Ishikawa (cell line): ENCODE measurements at regions not wholly inside any gene's neighbourhood (a gene's known extent, or its start where the extent isn't known, plus 50 kb on each side); places are given as distances from the start of the nearest gene placed in this dataset.

Source experiments
- CEBPB ChIP-seq: IDR thresholded peaks from 2 replicates; pipeline ENCODE4 v1.6.1; 2012
- CREB1 ChIP-seq: IDR thresholded peaks from 2 replicates; pipeline ENCODE4 v1.6.1; 2012; ENCODE audit warnings: low read depth
- EGR1 ChIP-seq: IDR thresholded peaks from 2 replicates; pipeline ENCODE4 v1.6.1; 2012
- EP300 ChIP-seq: IDR thresholded peaks from 2 replicates; pipeline ENCODE4 v1.6.1; 2012; ENCODE audit warnings: borderline replicate concordance
- FOXM1 ChIP-seq: IDR thresholded peaks from 2 replicates; pipeline ENCODE4 v1.6.1; 2012; ENCODE audit warnings: low read depth, borderline replicate concordance
- NFIC ChIP-seq: IDR thresholded peaks from 2 replicates; pipeline ENCODE4 v1.6.1; 2012
- RAD21 ChIP-seq: IDR thresholded peaks from 2 replicates; pipeline ENCODE4 v1.6.1; 2012; ENCODE audit warnings: low read depth
- TAF1 ChIP-seq: IDR thresholded peaks from 2 replicates; pipeline ENCODE4 v1.6.1; 2012; ENCODE audit warnings: low read depth, mild to moderate bottlenecking
- TCF12 ChIP-seq: IDR thresholded peaks from 2 replicates; pipeline ENCODE4 v1.6.1; 2012; ENCODE audit warnings: low read depth
- TEAD4 ChIP-seq: IDR thresholded peaks from 2 replicates; pipeline ENCODE4 v1.6.1; 2012
- YY1 ChIP-seq: IDR thresholded peaks from 2 replicates; pipeline ENCODE4 v1.6.1; 2012; ENCODE audit warnings: low read depth
- ZBTB7A ChIP-seq: IDR thresholded peaks from 2 replicates; pipeline ENCODE4 v1.6.1; 2012; ENCODE audit warnings: low read depth
- TF ChIP-seq, protein P1 (sequence below): IDR thresholded peaks from 2 replicates; pipeline ENCODE4 v1.6.1; 2012; ENCODE audit warnings: low read depth, mild to moderate bottlenecking
- TF ChIP-seq, protein P2 (sequence below): IDR thresholded peaks from 2 replicates; pipeline ENCODE4 v1.6.1; 2012
- TF ChIP-seq, protein P3 (sequence below): IDR thresholded peaks from 2 replicates; pipeline ENCODE4 v1.6.1; 2012

DNA sequence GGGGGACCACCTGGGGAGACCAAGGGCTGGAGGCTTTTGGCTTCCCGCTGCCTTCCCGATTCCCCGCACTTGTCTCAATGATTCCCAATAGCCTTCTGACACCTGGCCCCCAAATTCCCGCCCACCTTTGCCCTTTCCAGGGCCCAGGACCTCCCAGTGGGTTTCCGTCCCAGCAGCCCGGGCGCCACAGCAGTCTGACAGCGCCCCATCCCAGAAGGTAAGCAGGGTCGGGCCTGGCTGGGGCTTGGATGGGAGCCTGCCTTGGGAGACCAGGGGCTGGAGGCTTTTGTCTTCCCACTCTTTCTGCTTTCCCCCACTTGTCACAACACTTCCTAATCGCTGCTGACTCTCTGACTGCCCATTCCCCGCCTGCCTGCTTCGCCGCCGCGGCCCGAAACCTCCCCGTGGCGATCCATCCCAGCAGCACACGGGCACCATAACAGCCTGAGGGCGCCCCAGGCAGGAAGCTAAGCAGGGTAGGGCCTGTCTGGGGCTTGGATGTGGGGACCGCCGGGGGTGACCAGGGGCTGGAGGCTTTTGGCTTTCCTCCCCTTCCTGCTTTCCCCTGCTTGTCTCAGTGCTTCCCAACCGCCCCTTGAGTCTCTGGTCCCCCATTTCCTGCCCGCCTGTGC, 2289.3 kb downstream of the TP53TG3F start:
- TF ChIP-seq CEBPB (no peak), FOXM1 (no peak), EGR1 (no peak), CREB1 (no peak), TEAD4 (no peak), YY1 (no peak), EP300 (no peak), RAD21 (no peak), TAF1 (no peak), ZBTB7A (no peak), TCF12 (no peak)
- TF ChIP-seq, protein P1, sequence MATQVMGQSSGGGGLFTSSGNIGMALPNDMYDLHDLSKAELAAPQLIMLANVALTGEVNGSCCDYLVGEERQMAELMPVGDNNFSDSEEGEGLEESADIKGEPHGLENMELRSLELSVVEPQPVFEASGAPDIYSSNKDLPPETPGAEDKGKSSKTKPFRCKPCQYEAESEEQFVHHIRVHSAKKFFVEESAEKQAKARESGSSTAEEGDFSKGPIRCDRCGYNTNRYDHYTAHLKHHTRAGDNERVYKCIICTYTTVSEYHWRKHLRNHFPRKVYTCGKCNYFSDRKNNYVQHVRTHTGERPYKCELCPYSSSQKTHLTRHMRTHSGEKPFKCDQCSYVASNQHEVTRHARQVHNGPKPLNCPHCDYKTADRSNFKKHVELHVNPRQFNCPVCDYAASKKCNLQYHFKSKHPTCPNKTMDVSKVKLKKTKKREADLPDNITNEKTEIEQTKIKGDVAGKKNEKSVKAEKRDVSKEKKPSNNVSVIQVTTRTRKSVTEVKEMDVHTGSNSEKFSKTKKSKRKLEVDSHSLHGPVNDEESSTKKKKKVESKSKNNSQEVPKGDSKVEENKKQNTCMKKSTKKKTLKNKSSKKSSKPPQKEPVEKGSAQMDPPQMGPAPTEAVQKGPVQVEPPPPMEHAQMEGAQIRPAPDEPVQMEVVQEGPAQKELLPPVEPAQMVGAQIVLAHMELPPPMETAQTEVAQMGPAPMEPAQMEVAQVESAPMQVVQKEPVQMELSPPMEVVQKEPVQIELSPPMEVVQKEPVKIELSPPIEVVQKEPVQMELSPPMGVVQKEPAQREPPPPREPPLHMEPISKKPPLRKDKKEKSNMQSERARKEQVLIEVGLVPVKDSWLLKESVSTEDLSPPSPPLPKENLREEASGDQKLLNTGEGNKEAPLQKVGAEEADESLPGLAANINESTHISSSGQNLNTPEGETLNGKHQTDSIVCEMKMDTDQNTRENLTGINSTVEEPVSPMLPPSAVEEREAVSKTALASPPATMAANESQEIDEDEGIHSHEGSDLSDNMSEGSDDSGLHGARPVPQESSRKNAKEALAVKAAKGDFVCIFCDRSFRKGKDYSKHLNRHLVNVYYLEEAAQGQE: no peak
- TF ChIP-seq, protein P2, sequence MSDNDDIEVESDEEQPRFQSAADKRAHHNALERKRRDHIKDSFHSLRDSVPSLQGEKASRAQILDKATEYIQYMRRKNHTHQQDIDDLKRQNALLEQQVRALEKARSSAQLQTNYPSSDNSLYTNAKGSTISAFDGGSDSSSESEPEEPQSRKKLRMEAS: no peak
- TF ChIP-seq, protein P3, sequence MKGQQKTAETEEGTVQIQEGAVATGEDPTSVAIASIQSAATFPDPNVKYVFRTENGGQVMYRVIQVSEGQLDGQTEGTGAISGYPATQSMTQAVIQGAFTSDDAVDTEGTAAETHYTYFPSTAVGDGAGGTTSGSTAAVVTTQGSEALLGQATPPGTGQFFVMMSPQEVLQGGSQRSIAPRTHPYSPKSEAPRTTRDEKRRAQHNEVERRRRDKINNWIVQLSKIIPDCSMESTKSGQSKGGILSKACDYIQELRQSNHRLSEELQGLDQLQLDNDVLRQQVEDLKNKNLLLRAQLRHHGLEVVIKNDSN: no peak

DNA sequence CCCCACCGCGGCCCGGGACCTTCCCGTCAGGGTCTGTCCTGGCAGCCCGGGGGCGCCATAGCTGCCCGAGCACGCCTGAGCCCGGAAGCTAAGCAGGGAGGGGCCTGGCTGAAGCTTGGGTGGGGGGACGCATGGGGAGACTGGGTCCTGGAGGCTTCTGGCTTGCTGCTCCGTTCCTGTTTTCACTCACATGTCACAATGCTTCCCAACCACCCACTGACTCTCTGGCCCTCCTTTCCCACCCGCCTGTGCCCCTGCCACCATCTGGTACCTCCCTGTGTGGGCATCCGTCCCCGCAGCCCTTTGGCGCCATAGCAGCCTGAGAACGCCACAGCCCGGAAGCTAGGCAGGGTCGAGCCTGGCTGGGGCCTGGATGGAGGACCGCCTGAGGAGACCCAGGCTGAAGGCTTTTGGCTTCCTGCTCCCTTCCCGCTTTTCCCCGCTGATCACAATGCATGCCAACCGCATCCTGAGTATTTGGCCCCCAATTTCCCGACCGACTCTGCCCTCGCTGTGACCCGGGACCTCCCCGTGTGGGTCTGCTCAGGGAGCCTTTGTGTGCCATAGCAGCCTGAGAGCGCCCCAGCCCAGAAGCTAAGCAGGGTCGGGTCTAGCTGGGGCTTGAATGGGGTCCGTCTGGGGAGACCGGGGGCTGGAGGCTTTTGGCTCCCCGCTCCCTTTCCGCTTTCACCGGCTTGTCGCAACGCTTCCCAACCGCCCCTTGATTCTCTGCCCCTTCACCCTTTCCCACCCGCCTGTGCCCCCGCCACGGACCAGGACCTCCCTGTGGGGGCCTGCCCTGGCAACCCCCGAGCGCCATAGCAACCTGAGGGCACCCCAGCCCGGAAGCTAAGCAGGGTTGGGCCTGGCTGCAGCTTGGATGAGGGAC, 2290.1 kb downstream of the TP53TG3F start:
- TF ChIP-seq TAF1 (no peak), CREB1 (no peak), FOXM1 (no peak), ZBTB7A (no peak), EP300 (no peak), RAD21 (no peak), TEAD4 (no peak), NFIC (no peak), YY1 (no peak), EGR1 (no peak), CEBPB (no peak)
- TF ChIP-seq, protein P3: no peak
- TF ChIP-seq, protein P2: no peak
- TF ChIP-seq, protein P1: no peak

DNA sequence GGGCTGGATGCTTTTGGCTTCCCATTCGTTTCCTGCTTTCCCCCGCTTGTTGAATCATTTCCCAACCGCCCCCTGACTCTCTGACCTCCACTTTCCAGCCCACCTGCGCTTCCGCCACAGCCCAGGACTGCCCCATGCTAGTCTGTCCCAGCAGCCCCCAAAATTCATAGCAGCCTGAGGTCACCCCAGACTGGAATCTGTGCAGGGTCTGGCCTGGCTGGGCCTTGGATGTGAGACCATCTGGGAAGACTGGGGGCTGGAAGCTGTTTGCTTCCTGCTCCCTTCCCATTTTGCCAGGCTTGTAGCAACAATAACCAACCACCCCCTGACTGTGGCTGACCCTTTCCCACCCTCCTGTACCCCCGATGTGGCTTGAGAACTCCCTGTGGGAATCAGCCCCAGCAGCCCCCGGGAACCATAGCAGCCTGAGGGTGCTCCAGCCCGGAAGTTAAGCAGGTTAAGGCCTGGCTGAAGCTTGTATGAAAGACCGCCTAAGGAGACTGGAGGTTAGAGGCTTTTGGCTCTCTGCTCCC, 2290.8 kb downstream of the TP53TG3F start:
- no peak for TF ChIP-seq EGR1
- no peak for TF ChIP-seq ZBTB7A
- TF ChIP-seq RAD21: no peak
- TF ChIP-seq YY1: no peak
- TF ChIP-seq TCF12: no peak
- TF ChIP-seq CREB1: no peak
- TF ChIP-seq TEAD4: no peak
- no peak for TF ChIP-seq CEBPB
- TF ChIP-seq FOXM1: no peak
- TF ChIP-seq, protein P3: no peak
- no peak for TF ChIP-seq NFIC
- no peak for TF ChIP-seq TAF1
- no peak for TF ChIP-seq EP300
- TF ChIP-seq, protein P1: no peak
- TF ChIP-seq, protein P2: no peak
